ENCODE measurements at regions not wholly inside any gene's neighbourhood (a gene's known extent, or its start where the extent isn't known, plus 50 kb on each side); places are given as distances from the start of the nearest gene placed in this dataset.

DNA sequence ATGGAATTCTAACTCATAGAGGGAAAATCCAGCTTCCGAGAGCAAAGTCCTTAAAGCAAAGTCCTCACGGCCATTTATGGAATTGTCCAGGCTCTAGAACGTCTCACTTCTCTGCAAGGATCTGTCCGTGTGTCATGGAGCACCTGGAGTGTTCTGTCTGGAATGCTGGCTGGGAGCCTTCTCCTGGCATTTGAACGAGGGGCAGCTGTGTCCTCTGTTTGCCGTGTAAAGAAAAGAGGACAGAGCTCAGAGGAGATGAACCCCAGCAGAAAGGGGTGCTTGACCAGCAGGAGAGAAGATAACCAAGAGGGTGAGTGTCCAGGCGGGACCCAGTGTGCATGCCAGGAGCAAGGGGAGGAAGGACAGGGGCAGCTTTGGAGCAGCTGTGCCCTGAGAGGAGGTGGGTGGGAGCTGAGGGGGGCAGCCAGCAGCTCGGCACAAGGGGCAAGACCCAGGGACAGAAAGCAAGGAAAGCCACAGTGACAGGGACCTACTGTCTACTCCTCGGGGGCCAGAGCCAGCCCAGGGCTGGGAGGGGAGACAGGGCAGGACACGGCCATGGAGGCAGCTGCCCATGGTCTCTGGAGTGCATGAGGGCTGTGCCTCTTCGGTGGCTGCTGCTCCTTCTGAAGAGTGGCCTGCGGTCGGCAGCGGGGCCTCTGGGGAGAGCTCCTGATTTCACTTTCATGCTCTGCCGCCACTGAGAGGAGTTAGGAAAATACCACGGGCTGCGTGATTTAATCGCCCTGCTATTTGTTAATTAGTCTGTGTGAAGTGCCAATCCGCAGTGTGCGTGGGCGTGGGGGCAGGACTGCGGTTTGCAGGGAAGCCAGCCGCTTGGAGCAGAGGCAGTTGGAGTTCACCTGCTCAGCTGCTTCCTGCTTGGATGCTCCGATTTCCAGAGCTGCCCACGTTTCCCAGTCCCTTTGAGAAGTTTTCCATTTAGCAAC is 149.3 kb upstream of the SHH start:
- TF ChIP-seq, protein P1, sequence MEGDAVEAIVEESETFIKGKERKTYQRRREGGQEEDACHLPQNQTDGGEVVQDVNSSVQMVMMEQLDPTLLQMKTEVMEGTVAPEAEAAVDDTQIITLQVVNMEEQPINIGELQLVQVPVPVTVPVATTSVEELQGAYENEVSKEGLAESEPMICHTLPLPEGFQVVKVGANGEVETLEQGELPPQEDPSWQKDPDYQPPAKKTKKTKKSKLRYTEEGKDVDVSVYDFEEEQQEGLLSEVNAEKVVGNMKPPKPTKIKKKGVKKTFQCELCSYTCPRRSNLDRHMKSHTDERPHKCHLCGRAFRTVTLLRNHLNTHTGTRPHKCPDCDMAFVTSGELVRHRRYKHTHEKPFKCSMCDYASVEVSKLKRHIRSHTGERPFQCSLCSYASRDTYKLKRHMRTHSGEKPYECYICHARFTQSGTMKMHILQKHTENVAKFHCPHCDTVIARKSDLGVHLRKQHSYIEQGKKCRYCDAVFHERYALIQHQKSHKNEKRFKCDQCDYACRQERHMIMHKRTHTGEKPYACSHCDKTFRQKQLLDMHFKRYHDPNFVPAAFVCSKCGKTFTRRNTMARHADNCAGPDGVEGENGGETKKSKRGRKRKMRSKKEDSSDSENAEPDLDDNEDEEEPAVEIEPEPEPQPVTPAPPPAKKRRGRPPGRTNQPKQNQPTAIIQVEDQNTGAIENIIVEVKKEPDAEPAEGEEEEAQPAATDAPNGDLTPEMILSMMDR (IDR thresholded peaks at IDR 0.05; ENCODE audit: insufficient read depth, low read length, poor library complexity, severe bottlenecking), result no peak
- no peak for TF ChIP-seq EZH2phosphoT487 (conservative IDR thresholded peaks at IDR 0.05; ENCODE audit: low read length)
